GM21367 (cell line): ENCODE measurements at regions not wholly inside any gene's neighbourhood (a gene's known extent, or its start where the extent isn't known, plus 50 kb on each side); places are given as distances from the start of the nearest gene placed in this dataset.

ENCODE experiments used
- ATAC-seq: cut with Tn5 transposase; IDR thresholded peaks from one replicate; pipeline ENCODE4 v1.9.1; 2021; ENCODE audit not compliant: unreplicated experiment

DNA sequence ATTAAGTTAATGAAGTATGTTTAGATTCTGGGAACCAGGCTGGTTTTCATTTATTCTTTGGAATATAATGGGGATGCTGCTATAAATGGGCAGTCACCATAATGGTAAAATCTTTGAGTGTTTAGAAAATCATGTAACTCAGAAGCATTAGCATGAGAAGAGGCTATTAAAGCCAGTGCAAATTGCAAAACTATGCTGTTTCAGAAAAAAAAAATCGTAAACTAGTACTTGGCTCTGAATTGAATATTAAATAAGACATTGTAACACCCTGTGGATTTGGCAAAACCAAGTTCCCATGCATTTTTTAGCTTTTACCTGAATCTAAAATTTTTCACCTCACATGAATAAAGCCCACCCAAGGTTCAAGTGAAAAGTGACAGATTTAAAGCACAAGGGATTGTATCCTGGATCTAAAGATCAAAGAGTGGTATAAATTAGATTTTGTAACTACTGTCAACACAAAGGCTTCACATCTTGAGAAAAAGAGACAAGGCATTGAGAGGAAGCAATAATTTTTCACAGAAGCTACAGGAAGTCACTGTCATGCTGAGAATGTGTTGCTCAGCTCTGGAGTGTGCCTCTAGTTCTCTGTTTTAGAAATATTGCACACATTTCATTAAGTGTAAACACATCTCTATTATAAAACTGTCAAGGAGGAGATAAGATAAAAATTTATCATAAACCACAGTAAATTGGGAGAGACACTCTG, 142.2 kb downstream of the ABCA8 start:
- ATAC-seq: no peak

- ATAC-seq: no peak
These were observed 146.0 kb downstream of the ABCA8 start for GRCh38 chr17:68809148-68809547.

DNA sequence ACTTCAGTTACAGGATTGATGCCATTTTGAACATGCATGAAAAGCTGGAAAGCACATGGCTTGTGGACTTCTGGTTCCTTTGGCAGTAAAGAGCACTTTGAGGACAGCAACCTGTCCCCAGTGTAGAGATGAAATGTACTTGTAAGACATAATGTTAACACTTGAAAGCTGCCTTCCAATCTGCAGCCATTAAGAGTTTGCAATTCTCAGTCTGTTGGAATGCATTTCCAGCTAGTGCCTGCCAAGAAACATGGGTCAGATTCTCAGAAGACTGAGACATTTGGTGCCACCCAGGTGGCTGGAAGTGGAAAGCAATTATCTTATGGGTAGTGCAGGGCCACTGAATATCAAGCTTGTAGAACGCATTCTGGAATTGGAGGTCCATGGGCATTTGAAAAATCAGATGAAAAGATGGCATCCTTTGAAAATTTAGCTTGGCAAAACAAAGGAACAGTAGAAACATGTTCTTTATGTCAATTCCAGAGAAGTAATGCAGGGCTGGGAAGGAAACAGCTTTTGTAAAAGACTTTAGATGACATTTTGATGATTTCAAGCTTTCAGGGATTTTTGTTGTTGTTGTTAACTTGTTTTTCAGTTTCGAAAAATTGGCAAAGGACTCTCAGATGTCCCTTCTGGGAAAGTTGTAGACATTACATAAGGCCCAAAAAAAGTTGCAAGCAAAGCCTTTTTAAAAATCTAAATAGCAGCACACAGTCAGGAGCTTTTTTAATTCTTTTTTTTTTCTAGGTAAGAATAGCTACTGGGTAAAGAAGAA, 147.0 kb downstream of the ABCA8 start:
- no peak for ATAC-seq

DNA sequence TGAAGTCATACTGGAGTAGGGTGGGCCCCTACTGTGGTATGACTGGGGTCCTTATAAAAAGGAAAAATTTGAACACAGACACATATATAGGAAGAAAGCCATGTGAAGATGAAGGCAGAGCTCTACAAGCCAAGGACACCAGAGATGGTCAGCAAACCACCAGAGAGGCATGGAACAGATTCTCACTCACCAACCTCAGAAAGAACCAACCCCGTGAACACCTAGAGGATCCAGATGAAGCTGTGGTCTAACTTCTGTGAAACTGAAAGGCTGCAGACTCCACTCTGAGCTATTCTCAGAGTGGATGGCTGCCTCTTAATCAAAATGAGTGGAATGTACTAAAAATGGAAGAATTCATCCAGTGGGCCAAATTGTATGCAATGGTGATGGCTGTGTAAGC, 149.6 kb downstream of the ABCA8 start:
- ATAC-seq: no peak

- no peak for ATAC-seq
These were observed 150.2 kb downstream of the ABCA8 start for GRCh38 chr17:68804777-68805520.

- ATAC-seq: no peak
These were observed 151.8 kb downstream of the ABCA8 start for GRCh38 chr17:68803164-68803929.

GRCh38 chr17:68801335-68802247, 153.6 kb downstream of the ABCA8 start:
- no peak for ATAC-seq

DNA sequence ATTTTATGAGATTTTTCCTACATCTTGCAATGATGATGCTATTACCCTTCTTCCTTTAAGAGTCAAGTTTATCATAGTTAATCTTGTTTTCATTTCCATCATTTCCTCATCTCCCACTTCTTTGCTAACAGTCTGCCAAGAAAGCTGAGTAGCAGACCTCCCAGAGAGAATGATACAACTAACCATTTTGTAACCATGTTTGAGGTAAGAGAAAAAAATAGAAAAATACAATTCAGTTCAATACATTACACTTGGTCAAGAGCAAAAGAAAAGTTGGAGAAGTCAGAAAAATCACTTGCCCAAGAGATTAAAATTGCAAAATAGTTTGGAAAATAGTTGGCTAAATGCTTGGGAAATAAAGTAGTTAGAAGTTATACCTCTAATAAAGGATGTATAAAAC, 154.4 kb downstream of the ABCA8 start:
- ATAC-seq: no peak

DNA sequence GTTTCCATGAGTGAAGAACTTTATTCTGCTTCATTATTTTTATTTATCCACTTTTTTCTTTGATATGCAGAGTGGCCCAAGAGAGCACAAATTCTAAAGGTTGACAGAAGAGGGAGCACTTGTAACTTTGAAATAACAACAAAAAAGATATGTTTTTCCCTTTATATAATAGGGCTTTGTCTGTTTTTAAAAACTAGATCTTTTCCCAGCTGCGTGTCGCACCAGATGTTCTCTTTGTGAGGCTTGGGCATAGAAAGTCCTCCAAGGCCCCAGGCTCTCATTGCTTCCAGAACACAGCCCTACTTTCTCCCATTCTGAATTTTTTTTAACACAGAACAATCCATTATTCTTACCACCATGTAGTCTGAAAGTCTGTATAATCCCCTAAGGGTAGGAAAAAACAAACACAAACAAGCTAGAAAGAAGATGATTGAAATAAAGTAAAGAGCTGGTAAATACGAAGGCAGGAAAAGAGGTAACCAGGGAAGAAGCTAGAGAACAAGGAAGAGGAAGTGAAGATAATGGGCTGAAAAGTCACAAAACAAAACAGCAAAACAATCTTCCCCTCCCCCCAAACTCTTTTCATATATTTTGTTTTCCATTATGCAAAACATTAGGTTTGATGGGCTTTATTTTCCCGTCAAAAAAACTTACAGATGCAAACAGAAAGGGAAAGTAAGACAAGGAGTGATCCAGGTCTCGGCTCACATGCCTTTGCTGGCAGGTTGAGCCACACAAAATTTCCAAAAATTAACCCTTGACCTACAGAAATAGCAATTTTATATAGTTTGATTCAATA, 160.4 kb downstream of the ABCA8 start:
- no peak for ATAC-seq

DNA sequence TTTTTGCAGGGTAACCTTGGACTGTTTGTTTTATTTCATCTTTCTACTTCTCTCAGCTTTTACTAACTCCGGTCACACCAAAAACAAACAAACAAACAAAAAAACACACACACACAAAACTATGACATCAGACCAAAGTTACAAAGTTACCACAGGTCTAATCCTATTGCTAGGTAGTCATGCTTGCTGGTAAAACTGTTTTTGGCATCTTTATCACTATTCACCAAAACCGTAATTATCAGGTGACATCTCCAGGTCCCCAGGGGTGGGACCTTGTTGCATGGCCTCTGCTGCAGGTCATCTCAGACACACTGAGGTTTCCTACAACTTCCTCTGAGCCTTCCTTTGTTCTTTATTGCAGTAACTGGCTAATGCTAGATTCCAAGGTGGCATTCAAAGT, 162.3 kb downstream of the ABCA8 start:
- no peak for ATAC-seq

- ATAC-seq: no peak
These were observed 163.0 kb downstream of the ABCA8 start for GRCh38 chr17:68792042-68792685.

DNA sequence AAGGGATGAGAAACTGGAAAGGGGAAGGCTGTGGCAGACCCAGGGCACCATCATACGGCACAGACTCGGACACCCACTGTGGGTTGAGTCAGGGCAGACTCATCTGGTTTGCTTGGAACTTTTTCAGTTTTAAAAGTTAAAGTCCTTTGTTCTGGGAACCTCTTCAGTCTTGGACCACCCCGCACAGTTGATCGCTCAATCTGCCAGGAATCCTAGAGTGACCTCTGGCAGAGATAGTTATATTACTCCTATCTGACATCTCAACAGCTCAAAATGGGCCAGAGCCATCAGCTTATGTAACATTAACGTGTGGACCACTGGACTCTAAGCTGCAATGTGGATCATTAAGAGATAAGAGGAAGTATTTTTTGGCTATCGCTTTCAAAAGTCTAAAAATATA, 164.3 kb downstream of the ABCA8 start:
- no peak for ATAC-seq

DNA sequence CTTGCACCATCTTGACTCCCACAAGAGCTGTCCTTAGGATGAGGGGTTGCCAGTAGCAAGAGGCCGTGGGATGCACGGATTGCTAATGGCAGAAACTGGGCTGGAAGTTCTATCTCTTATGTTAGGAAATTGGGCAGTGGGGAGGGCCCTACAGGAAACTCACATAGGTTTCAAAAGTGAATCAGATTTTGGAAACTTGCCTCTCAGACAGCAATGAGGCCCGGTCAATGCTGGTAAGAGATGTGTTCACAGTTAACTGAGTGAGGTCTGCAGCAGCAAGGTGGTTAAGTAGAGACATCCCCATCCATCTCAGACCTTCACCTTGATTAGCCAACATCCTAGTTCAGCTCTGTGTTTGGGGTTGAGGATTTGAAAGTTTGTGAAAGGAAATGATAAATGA, 164.7 kb downstream of the ABCA8 start:
- no peak for ATAC-seq

DNA sequence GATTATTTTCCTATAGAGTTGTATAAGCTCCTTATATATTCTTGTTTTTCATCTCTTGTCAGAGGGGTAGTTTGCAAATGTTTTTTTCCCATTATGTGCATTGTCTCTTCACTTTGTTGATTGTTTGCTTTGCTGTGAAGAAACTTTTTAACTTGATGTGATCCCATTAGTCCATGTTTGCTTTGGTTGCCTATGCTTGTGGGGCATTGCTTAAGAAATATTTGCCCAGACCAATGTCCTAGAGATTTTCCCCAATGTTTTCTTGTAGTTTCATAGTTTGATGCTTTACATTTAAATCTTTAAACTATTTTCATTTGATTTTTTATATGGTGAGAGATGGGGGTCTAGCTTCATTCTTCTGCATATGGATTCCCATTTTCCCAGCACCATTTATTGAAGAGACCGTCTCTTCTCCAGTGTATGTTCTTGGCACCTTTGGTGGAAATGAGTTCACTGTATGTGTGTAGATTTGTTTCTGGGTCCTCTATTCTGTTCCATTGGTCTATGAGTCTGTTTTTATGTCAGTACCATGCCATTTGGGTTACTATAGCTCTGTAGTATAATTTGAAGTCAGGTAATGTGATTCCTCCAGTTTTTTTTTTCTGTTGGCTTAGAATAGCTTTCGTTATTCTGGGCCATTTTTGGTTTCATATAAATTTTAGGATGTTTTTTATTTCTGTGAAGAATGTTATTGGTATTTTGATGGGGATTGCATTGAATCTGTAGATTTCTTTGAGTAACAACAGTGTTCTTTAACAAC, 165.8 kb downstream of the ABCA8 start:
- no peak for ATAC-seq

- ATAC-seq: no peak
These were observed 169.4 kb downstream of the ABCA8 start for GRCh38 chr17:68785565-68786486.

DNA sequence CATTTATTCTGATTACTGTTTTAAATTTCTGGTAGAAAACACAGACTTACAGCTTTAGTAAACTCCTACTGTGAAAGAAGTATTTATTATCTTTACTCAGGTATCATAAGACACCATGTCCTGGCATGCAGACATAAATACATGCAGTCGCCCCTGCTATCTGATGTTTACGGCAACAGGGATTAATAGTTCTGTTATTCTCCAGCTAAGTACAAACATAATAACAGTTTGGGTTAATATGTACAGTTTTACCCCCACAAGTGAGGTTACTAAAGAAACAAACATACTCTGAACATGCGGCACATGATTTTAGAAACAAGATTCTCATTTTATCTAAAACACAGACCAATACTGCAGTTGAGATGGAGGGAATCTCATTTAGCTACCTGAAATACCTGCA, 170.8 kb downstream of the ABCA8 start:
- ATAC-seq: no peak

GRCh38 chr17:68783861-68784260, 171.3 kb downstream of the ABCA8 start:
- no peak for ATAC-seq
